GM12872 (cell line): ENCODE measurements at regions not wholly inside any gene's neighbourhood (a gene's known extent, or its start where the extent isn't known, plus 50 kb on each side); places are given as distances from the start of the nearest gene placed in this dataset.

Experiments
- TF ChIP-seq, protein P1 (sequence below): IDR thresholded peaks from 3 replicates; pipeline ENCODE4 v1.5.1; 2011; ENCODE audit warnings: low read depth, mild to moderate bottlenecking, low read length, moderate library complexity; ENCODE audit not compliant: insufficient read depth

DNA sequence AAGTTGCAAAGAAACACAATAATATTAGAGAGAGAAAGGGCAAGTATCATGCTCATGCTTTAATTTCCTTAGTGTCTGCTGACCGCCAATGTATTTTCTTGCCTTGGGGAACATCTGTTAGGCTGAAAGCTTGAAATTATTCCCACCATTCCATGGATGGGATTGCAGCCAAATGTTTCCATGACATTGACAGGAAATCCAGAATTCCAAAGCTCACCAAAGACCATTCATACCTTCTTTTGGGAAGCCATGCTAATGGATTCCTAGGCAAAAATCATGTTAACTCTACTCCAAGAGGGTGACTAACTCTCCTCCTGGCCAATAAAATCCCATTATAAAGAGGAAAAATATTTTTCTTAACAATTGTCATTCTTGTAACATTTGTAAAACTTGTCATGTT lies 661.4 kb upstream of the FAT3 start:
- TF ChIP-seq, protein P1, sequence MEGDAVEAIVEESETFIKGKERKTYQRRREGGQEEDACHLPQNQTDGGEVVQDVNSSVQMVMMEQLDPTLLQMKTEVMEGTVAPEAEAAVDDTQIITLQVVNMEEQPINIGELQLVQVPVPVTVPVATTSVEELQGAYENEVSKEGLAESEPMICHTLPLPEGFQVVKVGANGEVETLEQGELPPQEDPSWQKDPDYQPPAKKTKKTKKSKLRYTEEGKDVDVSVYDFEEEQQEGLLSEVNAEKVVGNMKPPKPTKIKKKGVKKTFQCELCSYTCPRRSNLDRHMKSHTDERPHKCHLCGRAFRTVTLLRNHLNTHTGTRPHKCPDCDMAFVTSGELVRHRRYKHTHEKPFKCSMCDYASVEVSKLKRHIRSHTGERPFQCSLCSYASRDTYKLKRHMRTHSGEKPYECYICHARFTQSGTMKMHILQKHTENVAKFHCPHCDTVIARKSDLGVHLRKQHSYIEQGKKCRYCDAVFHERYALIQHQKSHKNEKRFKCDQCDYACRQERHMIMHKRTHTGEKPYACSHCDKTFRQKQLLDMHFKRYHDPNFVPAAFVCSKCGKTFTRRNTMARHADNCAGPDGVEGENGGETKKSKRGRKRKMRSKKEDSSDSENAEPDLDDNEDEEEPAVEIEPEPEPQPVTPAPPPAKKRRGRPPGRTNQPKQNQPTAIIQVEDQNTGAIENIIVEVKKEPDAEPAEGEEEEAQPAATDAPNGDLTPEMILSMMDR, result no peak

DNA sequence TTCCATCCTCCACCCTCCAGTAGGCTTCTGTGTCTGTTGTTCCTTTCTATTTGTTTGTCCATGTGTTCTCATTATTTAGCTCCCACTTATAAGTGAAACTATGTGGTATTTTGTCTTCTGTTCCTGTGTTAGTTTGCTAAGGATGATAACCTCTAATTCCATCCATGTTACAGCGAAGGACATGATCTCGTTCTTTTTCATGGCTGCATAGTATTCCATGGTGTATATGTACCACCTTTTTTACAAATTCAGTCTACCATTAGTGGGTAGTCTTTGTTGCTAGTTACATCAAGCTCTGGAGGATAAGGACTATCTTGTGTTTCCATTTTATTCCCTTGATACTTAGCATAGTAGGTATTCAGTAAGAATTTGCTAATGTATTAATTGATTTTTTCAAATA lies 664.2 kb upstream of the FAT3 start:
- TF ChIP-seq, protein P1, result no peak

GRCh38 chr11:91538065-91538464 lies 686.6 kb upstream of the FAT3 start:
- TF ChIP-seq, protein P1, result no peak

GRCh38 chr11:91536366-91536765 lies 688.3 kb upstream of the FAT3 start:
- TF ChIP-seq, protein P1, result no peak

- TF ChIP-seq, protein P1, result no peak
Measured at GRCh38 chr11:91528965-91529364, 695.7 kb upstream of the FAT3 start.

DNA sequence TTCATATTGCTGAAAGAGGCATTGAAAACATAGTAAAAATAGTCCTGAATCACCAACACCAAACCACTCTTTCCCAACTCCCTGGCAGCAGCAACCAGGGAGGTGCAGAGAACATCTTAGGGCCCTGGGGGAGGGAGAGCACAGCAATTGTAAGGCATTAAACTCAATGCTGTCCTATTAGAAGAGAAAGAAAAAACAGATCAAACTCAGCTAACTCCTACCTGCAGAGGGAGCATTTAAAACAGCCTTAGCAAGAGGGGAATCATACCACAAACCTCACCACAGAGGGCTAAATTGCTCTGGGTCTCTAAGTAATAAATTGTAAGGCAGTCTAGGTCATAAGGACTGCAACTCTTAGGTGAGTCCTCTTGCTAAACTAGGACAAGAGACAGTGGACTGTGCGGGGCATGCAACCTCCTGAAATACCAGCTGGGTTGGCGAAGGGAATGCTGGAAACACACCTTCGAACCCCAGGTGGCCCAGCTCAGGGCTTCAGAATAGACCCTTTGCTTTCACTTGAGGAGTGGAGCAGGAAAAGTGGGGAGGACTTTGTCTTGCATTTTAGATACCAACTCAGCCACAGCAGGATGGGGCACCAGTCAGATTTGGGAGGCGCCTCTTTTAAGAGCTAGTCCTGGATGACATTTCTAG lies 697.1 kb upstream of the FAT3 start:
- TF ChIP-seq, protein P1, result no peak

DNA sequence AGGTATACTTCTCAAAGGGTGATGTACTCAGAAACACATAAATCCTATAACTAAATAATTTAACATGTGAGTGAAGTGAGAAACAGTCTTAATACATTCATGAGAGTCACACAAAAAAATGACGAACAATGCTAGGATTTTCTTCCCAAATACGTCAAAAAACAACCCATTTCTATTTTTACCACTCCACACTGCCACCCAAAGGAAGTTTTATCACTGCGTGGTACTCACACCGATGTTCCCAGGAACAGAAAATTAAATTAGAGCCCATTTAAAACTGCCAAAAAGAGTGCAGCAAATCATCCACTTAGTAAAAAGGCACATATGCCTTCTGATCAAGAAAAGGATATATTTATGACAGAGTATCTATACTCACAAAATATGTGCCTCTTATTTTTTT lies 710.9 kb upstream of the FAT3 start:
- TF ChIP-seq, protein P1, result no peak
